Astrocyte (in vitro differentiated cells and primary cell): ENCODE measurements at regions not wholly inside any gene's neighbourhood (a gene's known extent, or its start where the extent isn't known, plus 50 kb on each side); places are given as distances from the start of the nearest gene placed in this dataset.

Experiments used
- CTCF ChIP-seq: IDR thresholded peaks from 2 replicates; pipeline ENCODE4 v1.5.1; 2011; ENCODE audit warnings: low read depth, mild to moderate bottlenecking, inconsistent platforms, low read length, moderate library complexity; ENCODE audit not compliant: insufficient read depth
- EZH2 ChIP-seq: IDR thresholded peaks from 2 replicates; pipeline ENCODE4 v1.6.1; 2012; ENCODE audit warnings: mild to moderate bottlenecking, low read length, inconsistent platforms; ENCODE audit not compliant: insufficient read depth

- no peak for TF ChIP-seq CTCF
- no peak for TF ChIP-seq EZH2
These were observed 60.0 kb downstream of the NCOR2 start for GRCh38 chr12:124507188-124508109.
